Stimulated activated CD4-positive, alpha-beta T cell treated with anti-CD3 and anti-CD28 coated beads, Interleukin-15, amount 100 ng/mL, for 1 hour (primary cell): ENCODE measurements at regions not wholly inside any gene's neighbourhood (a gene's known extent, or its start where the extent isn't known, plus 50 kb on each side); places are given as distances from the start of the nearest gene placed in this dataset.
"Not testable (repeated sequence)": the region's sequence is repeated elsewhere in the genome, so short reads cannot be mapped to it uniquely, and the experiment has no call there.

Experiments used
- DNase-seq, 2 donors: peaks; one replicate each; pipeline ENCODE4 v3.0.0-alpha.2; 2020; ENCODE audit warnings: low read depth in 1 of 2, low spot score in 1 of 2

- no peak for DNase-seq
Observed at GRCh38 chrX:74080165-74080564, 223.8 kb upstream of the ZCCHC13 start.

DNA sequence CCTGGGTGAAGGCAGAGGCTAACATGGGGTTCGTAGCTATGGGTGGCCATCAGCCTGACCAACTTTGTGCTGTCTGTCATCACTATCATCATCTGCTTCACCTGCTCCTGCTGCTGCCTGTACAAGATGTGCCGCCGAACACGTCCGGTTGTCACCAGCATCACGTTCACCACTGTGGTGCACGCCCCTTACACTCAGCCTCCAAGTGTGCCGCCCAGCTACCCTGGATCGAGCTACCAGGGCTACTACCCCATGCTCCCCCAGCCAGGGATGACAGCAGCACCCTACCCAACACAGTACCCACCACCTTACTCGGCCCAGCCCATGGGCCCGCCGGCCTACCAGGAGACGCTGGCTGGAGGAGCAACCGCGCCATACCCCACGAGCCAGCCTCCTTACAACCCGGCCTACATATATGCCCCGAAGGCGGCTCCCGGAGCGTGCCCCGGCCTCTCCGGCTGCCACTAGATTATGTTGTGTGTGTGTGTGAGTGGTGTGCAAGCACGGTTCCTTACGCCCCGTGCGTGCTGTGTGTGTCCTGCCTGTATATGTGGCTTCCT lies 213.4 kb upstream of the XIST start:
- no peak for DNase-seq

- no peak for DNase-seq
Observed at GRCh38 chrX:74063426-74064155, 211.1 kb upstream of the XIST start.

GRCh38 chrX:74061879-74062278 lies 209.4 kb upstream of the XIST start:
- DNase-seq: no peak

DNA sequence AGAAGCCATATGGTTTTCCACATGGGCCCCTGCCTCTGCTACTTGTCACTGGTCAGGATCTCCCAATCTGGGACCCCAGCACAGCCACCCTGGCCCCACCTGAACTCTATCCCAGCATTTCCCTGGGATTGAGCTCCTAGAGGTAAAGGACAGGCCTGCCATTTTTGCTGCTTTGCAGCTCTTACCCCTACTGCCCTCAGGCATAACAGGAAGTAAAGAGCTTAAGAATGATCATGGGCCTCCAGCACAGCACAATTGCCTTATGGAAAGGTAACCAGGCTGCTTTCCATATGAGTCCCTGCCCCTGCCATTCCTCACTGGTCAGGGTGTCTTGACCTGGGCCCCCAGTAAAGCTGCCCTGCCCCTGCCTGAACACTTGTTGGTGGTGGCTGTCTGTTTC lies 196.6 kb upstream of the XIST start:
- DNase-seq: no peak

DNA sequence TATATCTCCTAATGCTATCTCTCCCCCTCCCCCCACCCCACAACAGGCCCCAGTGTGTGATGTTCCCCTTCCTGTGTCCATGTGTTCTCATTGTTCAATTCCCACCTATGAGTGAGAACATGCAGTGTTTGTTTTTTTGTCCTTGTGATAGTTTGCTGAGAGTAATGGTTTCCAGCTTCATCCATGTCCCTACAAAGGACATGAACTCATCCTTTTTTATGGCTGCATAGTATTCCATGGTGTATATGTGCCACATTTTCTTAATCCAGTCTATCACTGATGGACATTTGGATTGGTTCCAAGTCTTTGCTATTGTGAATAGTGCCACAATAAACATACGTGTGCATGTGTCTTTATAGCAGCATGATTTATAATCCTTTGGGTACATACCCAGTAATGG lies 181.6 kb upstream of the XIST start:
- DNase-seq: not testable (repeated sequence)

- not testable (repeated sequence) for DNase-seq
Observed at GRCh38 chrX:74031527-74031926, 179.0 kb upstream of the XIST start.

DNA sequence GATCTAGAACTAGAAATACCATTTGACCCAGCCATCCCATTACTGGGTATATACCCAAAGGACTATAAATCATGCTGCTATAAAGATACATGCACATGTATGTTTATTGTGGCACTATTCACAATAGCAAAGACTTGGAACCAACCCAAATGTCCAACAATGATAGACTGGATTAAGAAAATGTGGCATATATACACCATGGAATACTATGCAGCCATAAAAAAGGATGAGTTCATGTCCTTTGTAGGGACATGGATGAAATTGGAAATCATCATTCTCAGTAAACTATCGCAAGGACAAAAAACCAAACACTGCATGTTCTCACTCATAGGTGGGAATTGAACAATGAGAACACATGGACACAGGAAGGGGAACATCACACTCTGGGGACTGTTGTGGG lies 178.3 kb upstream of the XIST start:
- not testable (repeated sequence) for DNase-seq

DNA sequence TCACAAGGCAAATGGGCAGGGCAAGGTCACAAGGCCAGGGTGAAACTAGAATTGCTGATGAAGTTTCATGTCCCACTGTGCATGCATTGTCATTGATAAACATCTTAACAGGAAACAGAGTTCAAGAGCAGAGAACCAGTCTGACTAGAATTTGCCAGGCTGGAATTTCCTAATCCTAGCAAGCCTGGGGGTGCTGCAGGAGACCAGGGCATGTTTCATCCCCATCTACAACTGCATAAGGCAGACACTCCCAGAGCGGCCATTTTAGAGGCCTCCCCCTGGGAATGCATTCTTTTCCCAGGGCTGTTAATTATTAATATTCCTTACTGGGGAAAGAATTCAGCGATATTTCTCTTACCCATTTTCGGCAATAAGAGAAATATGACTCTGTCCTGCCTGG lies 172.6 kb upstream of the XIST start:
- not testable (repeated sequence) for DNase-seq

DNA sequence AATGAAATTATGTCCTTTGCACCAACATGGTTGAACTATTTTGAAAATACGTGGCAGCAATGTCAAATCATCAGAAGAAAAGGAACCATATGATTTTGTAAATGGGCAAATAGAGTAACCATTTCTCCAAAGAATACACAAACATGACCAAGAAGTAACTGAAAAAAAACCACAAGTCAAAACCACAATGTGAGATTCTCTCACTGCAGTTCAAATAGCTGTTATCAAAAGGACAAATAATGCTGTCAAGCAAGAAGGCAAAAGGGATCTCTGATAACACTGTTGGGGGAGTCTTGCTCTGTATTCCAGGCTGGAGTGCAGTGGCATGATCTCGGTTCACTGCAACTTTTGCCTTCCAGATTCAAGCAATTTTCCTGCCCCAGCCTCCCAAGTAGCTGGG lies 170.7 kb upstream of the XIST start:
- DNase-seq: no peak

- DNase-seq: no peak
Observed at GRCh38 chrX:74018253-74018652, 165.7 kb upstream of the XIST start.

DNA sequence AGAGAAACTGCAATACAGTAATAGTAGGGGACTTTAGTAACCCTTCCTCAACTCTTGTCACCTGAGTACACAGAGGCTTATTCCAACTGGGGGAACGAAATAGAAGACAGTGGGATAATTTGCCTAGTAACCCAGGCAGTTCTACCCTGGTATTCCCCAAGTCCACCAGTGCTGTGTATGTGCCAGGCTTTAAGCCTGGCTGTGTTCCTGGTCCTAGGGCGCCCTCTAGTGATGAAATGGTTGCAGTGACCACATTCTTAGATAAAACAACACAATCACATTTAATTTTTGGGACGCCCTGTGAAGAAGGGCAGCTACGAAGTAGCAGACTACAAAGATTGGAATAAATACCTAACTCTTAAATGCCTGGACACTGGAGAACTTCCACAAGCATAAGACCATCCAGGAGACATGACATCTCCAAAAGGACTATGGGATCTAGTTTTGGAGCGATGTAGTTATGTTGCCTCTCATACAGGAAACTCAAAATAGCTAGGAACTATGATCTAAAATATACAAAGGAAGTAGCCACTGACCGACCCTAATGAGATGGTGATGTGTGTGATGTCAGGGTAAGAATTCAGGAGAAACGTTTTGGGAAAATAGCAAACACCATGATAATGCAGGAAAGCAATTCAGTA lies 163.0 kb upstream of the XIST start:
- DNase-seq: peak; percentile 6 to 8

DNA sequence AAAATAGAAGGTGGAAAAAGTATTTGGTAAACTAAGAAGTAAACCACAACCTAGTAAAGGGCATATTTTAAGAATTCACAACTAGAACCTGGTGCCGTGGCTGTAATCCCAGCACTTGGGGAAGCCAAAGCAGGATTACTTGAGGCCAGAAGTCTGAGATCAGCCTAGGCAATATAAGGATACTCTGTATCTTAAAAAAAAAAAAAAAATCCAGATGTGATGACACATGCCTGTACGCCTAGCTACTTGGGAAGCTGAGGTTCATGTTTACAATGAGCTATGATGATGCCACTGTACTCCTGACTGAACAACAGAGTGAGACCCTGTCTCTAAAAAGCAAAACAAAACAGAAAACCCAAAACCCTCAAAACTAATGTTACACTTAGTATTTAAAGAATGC lies 156.5 kb upstream of the XIST start:
- no peak for DNase-seq

DNA sequence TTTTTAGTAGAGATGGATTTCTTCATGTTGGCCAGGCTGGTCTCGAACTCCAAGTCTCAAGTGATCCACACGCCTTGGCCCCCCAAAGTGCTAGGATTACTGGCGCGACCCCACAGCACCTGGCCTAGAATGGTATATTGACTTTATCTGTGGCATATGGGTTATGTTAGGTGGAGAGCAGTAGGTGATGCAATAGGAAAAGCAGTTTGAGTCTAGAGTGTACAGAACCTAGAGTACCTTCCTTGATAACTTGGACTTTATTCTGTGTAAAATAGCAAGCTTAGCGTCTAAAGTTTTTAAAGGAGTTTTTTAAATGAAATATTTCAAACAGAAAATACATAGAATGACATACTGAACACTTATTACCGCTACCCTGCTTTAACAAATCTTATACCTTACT lies 139.5 kb upstream of the XIST start:
- DNase-seq: no peak

- DNase-seq: no peak
Observed at GRCh38 chrX:73987166-73987565, 134.7 kb upstream of the XIST start.

- no peak for DNase-seq
Observed at GRCh38 chrX:73979551-73980131, 127.1 kb upstream of the XIST start.

GRCh38 chrX:73977542-73978169 lies 125.1 kb upstream of the XIST start:
- DNase-seq: no peak

- DNase-seq: not testable (repeated sequence)
Observed at GRCh38 chrX:73967461-73967860, 114.9 kb upstream of the XIST start.

DNA sequence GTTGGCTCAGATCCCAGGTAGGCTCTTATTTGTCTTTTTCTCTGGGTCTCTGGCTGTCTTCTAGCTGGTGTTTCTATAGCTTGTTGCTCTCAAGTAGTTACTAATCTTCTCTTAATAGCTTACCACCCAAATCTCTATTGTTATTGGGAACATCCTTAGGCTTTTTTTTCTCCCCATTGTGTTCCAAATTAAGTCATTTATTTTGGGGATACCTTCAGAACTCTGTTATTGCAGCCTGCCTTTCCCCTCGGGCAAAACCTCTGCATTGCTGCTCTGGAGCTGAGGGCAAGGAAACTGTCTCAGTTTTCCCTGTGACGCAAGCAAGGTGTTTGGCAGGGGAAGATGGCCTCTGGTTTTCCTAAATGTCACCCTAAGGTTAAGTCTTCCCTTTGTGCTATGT lies 113.3 kb upstream of the XIST start:
- no peak for DNase-seq

DNA sequence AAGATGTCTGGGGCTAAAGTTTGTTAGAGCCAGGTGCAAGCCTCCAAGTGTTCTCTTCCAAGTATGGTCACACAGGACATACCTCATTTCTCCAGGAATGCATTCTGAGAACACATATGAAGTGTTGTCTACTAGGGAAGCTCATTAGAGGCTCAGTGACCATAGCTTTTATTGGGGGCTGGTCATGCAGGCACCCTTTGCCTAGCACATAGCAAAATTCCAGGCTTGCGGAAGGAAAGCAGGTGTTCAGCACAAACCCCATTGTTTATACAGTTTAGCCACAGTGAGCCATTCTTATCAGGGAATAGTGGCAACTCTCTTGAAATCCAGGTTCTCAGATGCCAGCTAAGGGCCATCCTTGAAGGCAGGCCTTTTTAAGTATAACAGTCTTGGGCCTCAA lies 112.1 kb upstream of the XIST start:
- no peak for DNase-seq

DNA sequence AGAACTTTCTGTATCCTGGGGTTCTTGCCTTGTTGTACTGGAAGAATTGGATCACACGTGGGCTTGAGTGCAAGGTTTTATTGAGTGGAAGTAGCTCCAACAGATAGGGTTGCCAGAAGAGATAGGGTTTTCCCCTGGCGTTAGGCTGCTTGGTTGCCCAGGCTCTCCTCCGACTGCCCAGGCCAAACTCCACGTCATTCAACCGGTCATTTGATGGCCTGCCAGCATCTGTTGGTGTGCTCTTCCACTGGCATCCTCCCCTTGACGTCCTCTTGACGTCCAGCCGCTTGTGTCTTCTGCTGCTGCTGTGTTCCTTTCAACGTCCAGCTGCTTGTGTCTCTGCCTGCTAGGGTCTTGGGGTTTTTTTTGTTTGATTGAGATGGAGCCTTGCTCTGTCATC lies 111.2 kb upstream of the XIST start:
- no peak for DNase-seq

DNA sequence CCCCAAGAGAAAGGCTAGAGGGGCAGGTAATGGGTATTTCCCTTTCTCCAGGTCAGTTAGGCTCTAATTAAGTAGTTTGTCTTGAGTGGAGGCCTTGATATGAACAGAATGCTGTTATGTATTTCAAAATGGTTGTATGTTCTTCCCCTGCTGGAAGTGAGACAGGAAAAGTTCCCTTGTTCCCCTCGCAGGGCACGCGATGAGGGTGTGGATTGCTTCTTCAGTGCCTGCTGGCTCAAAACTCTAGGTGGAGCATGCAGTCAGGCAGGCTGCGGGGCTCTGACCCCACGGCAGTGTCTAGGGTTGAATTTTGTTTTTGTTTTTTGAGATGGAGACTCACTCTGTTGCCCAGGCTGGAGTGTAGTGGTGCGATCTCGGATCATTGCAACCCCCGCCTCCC lies 110.4 kb upstream of the XIST start:
- no peak for DNase-seq
